ENCODE measurements at regions not wholly inside any gene's neighbourhood (a gene's known extent, or its start where the extent isn't known, plus 50 kb on each side); places are given as distances from the start of the nearest gene placed in this dataset.

DNA sequence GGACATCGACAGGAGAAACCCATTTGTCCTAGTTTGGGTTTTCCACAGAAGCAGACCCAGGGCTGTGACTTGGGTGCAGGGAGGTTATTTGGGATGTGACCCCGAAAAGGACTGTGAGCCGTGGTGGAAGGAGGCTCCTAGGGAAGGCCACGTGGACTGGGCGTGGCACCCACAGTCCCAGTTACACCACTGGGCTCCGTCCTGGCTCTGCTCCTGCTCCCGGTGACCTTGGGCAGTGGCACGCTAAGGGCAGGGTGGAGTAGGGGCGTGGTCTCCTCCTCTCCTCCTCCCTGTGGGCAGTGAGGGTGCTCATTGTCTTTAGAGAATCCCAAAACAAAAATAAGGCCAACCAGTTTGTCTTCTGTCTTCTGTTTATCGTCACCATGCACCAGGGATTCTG lies 190.1 kb downstream of the GADD45G start:
- Histone ChIP-seq H4K20me1 (ENCODE audit: insufficient read depth, low read length) (no peaks in the 10 kb centered on the region), H3K36me3 (ENCODE audit: insufficient read depth, low read length) (no peaks in the 10 kb centered on the region), H3K27me3 (ENCODE audit: insufficient read depth, low read length) (no peaks in the 10 kb centered on the region), H3K9me3 (ENCODE audit: low read depth, low read length) (no peaks in the 10 kb centered on the region), H2AFZ (ENCODE audit: low read length) (no peak overlapping the region), H3K79me2 (ENCODE audit: insufficient read depth, low read length) (no peaks in the 10 kb centered on the region), H3K27ac (ENCODE audit: low read depth, low read length) (no peak overlapping the region), H3K4me1 (ENCODE audit: insufficient read depth, low read length) (no peaks in the 10 kb centered on the region), H3K4me2 (ENCODE audit: insufficient read depth, low read length) (no peak overlapping the region), H3K4me3 (ENCODE audit: insufficient read depth, low read length) (no peak overlapping the region)
- TF ChIP-seq, protein P1, sequence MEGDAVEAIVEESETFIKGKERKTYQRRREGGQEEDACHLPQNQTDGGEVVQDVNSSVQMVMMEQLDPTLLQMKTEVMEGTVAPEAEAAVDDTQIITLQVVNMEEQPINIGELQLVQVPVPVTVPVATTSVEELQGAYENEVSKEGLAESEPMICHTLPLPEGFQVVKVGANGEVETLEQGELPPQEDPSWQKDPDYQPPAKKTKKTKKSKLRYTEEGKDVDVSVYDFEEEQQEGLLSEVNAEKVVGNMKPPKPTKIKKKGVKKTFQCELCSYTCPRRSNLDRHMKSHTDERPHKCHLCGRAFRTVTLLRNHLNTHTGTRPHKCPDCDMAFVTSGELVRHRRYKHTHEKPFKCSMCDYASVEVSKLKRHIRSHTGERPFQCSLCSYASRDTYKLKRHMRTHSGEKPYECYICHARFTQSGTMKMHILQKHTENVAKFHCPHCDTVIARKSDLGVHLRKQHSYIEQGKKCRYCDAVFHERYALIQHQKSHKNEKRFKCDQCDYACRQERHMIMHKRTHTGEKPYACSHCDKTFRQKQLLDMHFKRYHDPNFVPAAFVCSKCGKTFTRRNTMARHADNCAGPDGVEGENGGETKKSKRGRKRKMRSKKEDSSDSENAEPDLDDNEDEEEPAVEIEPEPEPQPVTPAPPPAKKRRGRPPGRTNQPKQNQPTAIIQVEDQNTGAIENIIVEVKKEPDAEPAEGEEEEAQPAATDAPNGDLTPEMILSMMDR (IDR thresholded peaks at IDR 0.05; ENCODE audit: extremely low read depth, low read depth, low read length): no peak
- DNase-seq (ENCODE audit: insufficient read length, low spot score, missing footprints): no peak

DNA sequence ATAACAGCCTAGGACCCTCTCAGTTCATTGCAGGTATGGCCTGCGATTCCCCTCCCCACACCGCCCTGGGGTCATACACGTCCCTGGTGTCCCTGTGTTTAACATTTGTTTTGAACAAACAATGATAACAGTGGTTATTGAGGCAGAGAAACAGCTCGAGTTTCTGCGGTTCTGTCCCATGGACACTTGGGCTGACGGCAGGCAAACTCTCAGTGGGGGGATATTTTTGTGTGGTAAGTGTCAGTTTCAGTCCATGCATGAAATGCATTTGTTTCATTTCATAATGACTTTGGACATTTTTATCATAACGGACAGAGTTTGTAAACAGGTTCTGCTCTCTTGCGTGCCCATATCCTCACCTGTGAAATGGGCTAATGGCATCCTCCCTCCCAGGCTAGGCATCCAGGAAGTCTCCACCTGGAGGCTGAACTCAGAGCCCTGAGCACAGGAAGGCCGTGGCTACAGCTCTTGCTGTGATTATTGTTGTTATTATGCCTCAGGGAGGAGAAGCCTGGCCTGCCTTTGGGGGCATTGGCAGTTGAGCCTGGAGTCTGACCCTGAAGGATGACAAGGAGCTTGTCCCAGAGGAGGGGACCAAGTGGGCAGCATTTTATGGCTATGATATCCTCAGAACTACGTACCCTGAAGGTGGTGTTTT lies 190.9 kb downstream of the GADD45G start:
- Histone ChIP-seq H3K27ac (ENCODE audit: low read depth, low read length) (no peak overlapping the region), H3K4me1 (ENCODE audit: insufficient read depth, low read length) (no peaks in the 10 kb centered on the region), H3K36me3 (ENCODE audit: insufficient read depth, low read length) (no peaks in the 10 kb centered on the region)

DNA sequence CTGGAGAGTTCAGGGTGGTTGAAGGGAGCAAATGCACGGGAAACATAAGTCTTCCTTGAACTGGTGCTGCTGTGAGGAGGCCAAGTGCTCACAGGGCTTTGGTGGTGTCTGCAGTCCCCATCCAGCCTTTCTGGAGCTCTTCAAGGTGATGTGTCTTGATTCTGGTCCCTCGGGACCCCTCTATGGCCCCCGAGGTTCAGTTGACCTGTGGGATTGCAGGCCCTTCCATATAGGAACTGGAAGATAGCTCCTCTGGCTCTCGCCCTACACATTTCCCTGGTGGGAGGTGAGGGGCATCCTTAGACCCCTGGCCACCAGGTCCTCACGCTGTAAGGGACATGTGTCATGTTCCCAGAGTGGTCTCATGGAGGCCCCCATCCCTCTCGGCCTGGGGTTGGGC lies 191.8 kb downstream of the GADD45G start:
- H3K79me2 ChIP-seq (ENCODE audit: insufficient read depth, low read length): no peaks in the 10 kb centered on the region
- H3K27ac ChIP-seq (ENCODE audit: low read depth, low read length): no peak overlapping the region
- no peaks in the 10 kb centered on the region for H3K9me3 ChIP-seq (ENCODE audit: low read depth, low read length)
- H3K27me3 ChIP-seq (ENCODE audit: insufficient read depth, low read length): no peaks in the 10 kb centered on the region
- H3K36me3 ChIP-seq (ENCODE audit: insufficient read depth, low read length): no peaks in the 10 kb centered on the region
- H2AFZ ChIP-seq (ENCODE audit: low read length): no peak overlapping the region
- H3K4me3 ChIP-seq (ENCODE audit: insufficient read depth, low read length): no peak overlapping the region
- TF ChIP-seq, protein P1 (IDR thresholded peaks at IDR 0.05; ENCODE audit: extremely low read depth, low read depth, low read length): no peak
- H4K20me1 ChIP-seq (ENCODE audit: insufficient read depth, low read length): no peaks in the 10 kb centered on the region
- no peaks in the 10 kb centered on the region for H3K4me1 ChIP-seq (ENCODE audit: insufficient read depth, low read length)
- no peak for DNase-seq (ENCODE audit: insufficient read length, low spot score, missing footprints)
- H3K4me2 ChIP-seq (ENCODE audit: insufficient read depth, low read length): no peak overlapping the region

More for the DNA sequence above, 190.9 kb downstream of the GADD45G start:
- Histone ChIP-seq H3K79me2 (ENCODE audit: insufficient read depth, low read length) (no peaks in the 10 kb centered on the region), H3K4me2 (ENCODE audit: insufficient read depth, low read length) (no peak overlapping the region), H3K27me3 (ENCODE audit: insufficient read depth, low read length) (no peaks in the 10 kb centered on the region), H3K9me3 (ENCODE audit: low read depth, low read length) (no peaks in the 10 kb centered on the region), H2AFZ (ENCODE audit: low read length) (no peak overlapping the region), H3K4me3 (ENCODE audit: insufficient read depth, low read length) (no peak overlapping the region), H4K20me1 (ENCODE audit: insufficient read depth, low read length) (no peaks in the 10 kb centered on the region)
- TF ChIP-seq, protein P1 (IDR thresholded peaks at IDR 0.05; ENCODE audit: extremely low read depth, low read depth, low read length): no peak
- no peak for DNase-seq (ENCODE audit: insufficient read length, low spot score, missing footprints)

DNA sequence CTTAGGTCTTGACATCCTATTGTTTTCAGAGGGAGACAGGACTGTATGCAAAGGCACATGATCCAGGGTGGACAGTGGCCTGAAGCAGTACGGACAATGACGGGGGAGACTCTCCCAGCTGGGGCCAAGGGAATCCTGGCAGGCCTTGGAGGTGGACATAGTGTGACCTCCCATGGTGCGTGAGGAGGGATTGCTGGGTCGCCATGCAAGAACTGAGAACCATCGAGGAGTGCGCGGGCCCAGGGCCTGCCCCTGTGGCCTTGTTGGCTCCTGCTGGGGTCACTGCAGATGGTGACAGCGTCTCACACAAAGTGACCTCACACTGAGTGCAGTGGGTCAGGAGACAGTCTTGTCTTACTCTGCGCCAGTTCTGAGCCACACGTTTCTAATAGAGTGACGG lies 192.4 kb downstream of the GADD45G start:
- no peak for DNase-seq (ENCODE audit: insufficient read length, low spot score, missing footprints)
- Histone ChIP-seq H3K4me3 (ENCODE audit: insufficient read depth, low read length) (no peak overlapping the region), H3K27ac (ENCODE audit: low read depth, low read length) (no peak overlapping the region), H3K9me3 (ENCODE audit: low read depth, low read length) (no peaks in the 10 kb centered on the region), H3K4me2 (ENCODE audit: insufficient read depth, low read length) (no peak overlapping the region), H3K4me1 (ENCODE audit: insufficient read depth, low read length) (no peaks in the 10 kb centered on the region), H3K27me3 (ENCODE audit: insufficient read depth, low read length) (no peaks in the 10 kb centered on the region), H3K79me2 (ENCODE audit: insufficient read depth, low read length) (no peaks in the 10 kb centered on the region), H4K20me1 (ENCODE audit: insufficient read depth, low read length) (no peaks in the 10 kb centered on the region), H3K36me3 (ENCODE audit: insufficient read depth, low read length) (no peaks in the 10 kb centered on the region), H2AFZ (ENCODE audit: low read length) (no peak overlapping the region)
- TF ChIP-seq, protein P1 (IDR thresholded peaks at IDR 0.05; ENCODE audit: extremely low read depth, low read depth, low read length): no peak
